HEK293 (cell line): ENCODE measurements at regions not wholly inside any gene's neighbourhood (a gene's known extent, or its start where the extent isn't known, plus 50 kb on each side); places are given as distances from the start of the nearest gene placed in this dataset.
A peak's percentile ranks its signal among the peaks of the same experiment; 100 is the strongest.

Experiments
- AEBP2 ChIP-seq: fragments of 450-650 bp; formaldehyde crosslinking; IDR thresholded peaks from 2 replicates; pipeline ENCODE4 v1.5.1; 2016; ENCODE audit warnings: missing biosample characterization, missing genetic modification characterization, borderline replicate concordance
- ATF2 ChIP-seq: fragments of 450-650 bp; formaldehyde crosslinking; IDR thresholded peaks from 2 replicates; pipeline ENCODE4 v1.5.1; 2016; ENCODE audit warnings: missing biosample characterization, missing genetic modification characterization, low read depth
- GFI1B ChIP-seq: fragments of 450-650 bp; formaldehyde crosslinking; IDR thresholded peaks from 2 replicates; pipeline ENCODE4 v1.5.1; 2016; ENCODE audit warnings: missing biosample characterization, missing genetic modification characterization
- PRDM1 ChIP-seq: fragments of 450-650 bp; formaldehyde crosslinking; IDR thresholded peaks from 2 replicates; pipeline ENCODE4; 2016; ENCODE audit warnings: missing biosample characterization, missing genetic modification characterization
- SCRT1 ChIP-seq: fragments of 450-650 bp; formaldehyde crosslinking; IDR thresholded peaks from 2 replicates; pipeline ENCODE4 v1.5.1; 2016; ENCODE audit warnings: missing biosample characterization, missing genetic modification characterization, borderline replicate concordance
- TRIM28 ChIP-seq: IDR thresholded peaks from 2 replicates; pipeline ENCODE4 v1.6.1; 2011; ENCODE audit warnings: low read length, control low read depth, borderline replicate concordance
- ZBTB7A ChIP-seq: fragments of 450-650 bp; formaldehyde crosslinking; IDR thresholded peaks from 2 replicates; pipeline ENCODE4 v1.5.1; 2016; ENCODE audit warnings: low read depth, missing biosample characterization, missing genetic modification characterization
- ZIC2 ChIP-seq: fragments of 450-650 bp; formaldehyde crosslinking; IDR thresholded peaks from 2 replicates; pipeline ENCODE4 v1.5.1; 2016; ENCODE audit warnings: missing biosample characterization, missing genetic modification characterization
- ZNF132 ChIP-seq: fragments of 450-650 bp; formaldehyde crosslinking; IDR thresholded peaks from 2 replicates; pipeline ENCODE4 v1.5.1; 2017; ENCODE audit warnings: missing biosample characterization, missing genetic modification characterization, borderline replicate concordance
- ZNF175 ChIP-seq: fragments of 450-650 bp; formaldehyde crosslinking; IDR thresholded peaks from 2 replicates; pipeline ENCODE4 v1.5.1; 2016; ENCODE audit warnings: missing biosample characterization, missing genetic modification characterization
- ZNF248 ChIP-seq: fragments of 450-650 bp; formaldehyde crosslinking; IDR thresholded peaks from 2 replicates; pipeline ENCODE4 v1.5.1; 2017; ENCODE audit warnings: missing biosample characterization, missing genetic modification characterization
- ZNF266 ChIP-seq: fragments of 450-650 bp; formaldehyde crosslinking; IDR thresholded peaks from 2 replicates; pipeline ENCODE4 v1.5.1; 2016; ENCODE audit warnings: missing biosample characterization, missing genetic modification characterization, low read depth
- ZNF280D ChIP-seq: fragments of 450-650 bp; formaldehyde crosslinking; IDR thresholded peaks from 2 replicates; pipeline ENCODE4 v1.5.1; 2016; ENCODE audit warnings: missing biosample characterization, missing genetic modification characterization
- ZNF292 ChIP-seq: fragments of 450-650 bp; formaldehyde crosslinking; IDR thresholded peaks from 2 replicates; pipeline ENCODE4 v1.5.1; 2016; ENCODE audit warnings: low read depth, missing biosample characterization, missing genetic modification characterization, borderline replicate concordance
- ZNF366 ChIP-seq: fragments of 450-650 bp; formaldehyde crosslinking; conservative IDR thresholded peaks from 2 replicates; pipeline ENCODE4 v1.5.1; 2016; ENCODE audit warnings: missing biosample characterization, missing genetic modification characterization
- ZNF394 ChIP-seq: fragments of 450-650 bp; formaldehyde crosslinking; IDR thresholded peaks from 2 replicates; pipeline ENCODE4 v1.5.1; 2016; ENCODE audit warnings: missing biosample characterization, missing genetic modification characterization, mild to moderate bottlenecking, moderate library complexity, borderline replicate concordance
- ZNF549 ChIP-seq: fragments of 450-650 bp; IDR thresholded peaks from 2 replicates; pipeline ENCODE4 v1.5.1; 2018; ENCODE audit warnings: missing biosample characterization, missing genetic modification characterization, mild to moderate bottlenecking, inconsistent platforms, moderate library complexity
- ZNF580 ChIP-seq: fragments of 450-650 bp; formaldehyde crosslinking; IDR thresholded peaks from 2 replicates; pipeline ENCODE4 v1.5.1; 2016; ENCODE audit warnings: missing biosample characterization, missing genetic modification characterization
- ZNF624 ChIP-seq: fragments of 450-650 bp; formaldehyde crosslinking; IDR thresholded peaks from 2 replicates; pipeline ENCODE4 v1.5.1; 2017; ENCODE audit warnings: missing biosample characterization, missing genetic modification characterization
- ZSCAN23 ChIP-seq: fragments of 450-650 bp; formaldehyde crosslinking; IDR thresholded peaks from 2 replicates; pipeline ENCODE4 v1.5.1; 2016; ENCODE audit warnings: missing biosample characterization, missing genetic modification characterization
- TF ChIP-seq, protein P1 (sequence below): fragments of 450-650 bp; formaldehyde crosslinking; IDR thresholded peaks from 2 replicates; pipeline ENCODE4 v1.5.1; 2016; ENCODE audit warnings: missing biosample characterization, missing genetic modification characterization
- TF ChIP-seq, protein P2 (sequence below): fragments of 450-650 bp; formaldehyde crosslinking; IDR thresholded peaks from 2 replicates; pipeline ENCODE4 v1.5.1; 2016; ENCODE audit warnings: missing biosample characterization, missing genetic modification characterization, borderline replicate concordance
- TF ChIP-seq, protein P3 (sequence below): fragments of 450-650 bp; IDR thresholded peaks from 2 replicates; pipeline ENCODE4 v1.5.1; 2018; ENCODE audit warnings: missing biosample characterization, missing genetic modification characterization

DNA sequence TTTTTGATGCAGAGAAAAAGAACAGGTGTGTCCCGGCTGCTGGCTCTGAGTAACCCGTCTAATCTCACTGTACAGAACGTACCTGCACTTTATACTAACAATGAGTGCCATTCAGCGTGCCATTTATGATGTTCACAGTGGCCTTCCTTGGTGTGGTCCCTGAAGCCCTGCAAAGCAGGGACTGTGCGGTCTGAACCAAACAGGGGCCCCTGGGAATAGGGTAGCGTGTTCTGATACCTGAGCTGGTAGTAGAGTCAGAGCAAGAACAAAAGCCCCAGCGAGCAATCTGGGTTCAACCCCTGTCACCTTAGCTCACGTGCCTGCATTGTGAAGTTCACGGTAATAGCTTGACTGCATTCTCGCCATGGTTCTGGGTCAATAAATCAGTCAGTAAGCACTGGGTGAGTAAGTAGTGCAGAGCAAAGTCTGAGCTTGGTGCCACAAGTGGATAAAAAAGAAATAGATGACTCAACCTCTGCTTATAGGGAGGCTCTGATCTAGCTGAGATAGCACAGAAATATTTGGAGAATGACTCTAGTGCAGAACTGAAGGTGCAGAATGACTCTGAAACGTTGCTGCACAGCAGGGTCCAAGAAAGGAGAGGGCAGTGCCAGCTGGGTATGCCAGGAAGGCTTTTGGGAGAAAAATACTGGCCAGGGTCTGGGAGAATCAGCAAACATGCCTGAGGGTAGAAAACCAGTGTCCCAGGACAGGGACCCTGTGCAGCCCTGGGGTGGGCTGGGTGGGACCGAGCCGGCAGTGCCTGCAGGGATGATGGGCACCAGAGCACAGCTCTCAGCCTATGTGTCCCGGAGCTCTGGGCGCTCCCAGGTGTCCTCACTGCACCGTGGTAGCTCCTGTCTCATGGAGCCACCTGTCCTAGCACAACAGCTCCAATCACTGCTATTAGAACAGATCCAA is 125.9 kb downstream of the RHOU start (continued):
- TF ChIP-seq AEBP2 (tag by site-specific recombination), result no peak
- TF ChIP-seq ZNF624, result no peak
- no peak for TF ChIP-seq ZNF248 (tag by site-specific recombination)
- TF ChIP-seq ZSCAN23 (tag by site-specific recombination), result peak; percentile 89
- TF ChIP-seq PRDM1 (tag by site-specific recombination), result peak; percentile 55
- peak; percentile 95 for TF ChIP-seq GFI1B (tag by site-specific recombination)
- TF ChIP-seq ZNF175 (tag by site-specific recombination), result no peak
- TF ChIP-seq ZNF549 (tag by site-specific recombination), result no peak
- TF ChIP-seq SCRT1 (tag by site-specific recombination), result peak; percentile 95
- no peak for TF ChIP-seq ZNF266 (tag by site-specific recombination)
- TF ChIP-seq, protein P1, sequence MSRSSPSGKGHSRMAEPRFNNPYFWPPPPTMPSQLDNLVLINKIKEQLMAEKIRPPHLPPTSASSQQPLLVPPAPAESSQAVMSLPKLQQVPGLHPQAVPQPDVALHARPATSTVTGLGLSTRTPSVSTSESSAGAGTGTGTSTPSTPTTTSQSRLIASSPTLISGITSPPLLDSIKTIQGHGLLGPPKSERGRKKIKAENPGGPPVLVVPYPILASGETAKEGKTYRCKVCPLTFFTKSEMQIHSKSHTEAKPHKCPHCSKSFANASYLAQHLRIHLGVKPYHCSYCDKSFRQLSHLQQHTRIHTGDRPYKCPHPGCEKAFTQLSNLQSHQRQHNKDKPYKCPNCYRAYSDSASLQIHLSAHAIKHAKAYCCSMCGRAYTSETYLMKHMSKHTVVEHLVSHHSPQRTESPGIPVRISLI (tag by site-specific recombination), result peak; percentile 99
- no peak for TF ChIP-seq ZNF280D
- TF ChIP-seq ATF2 (tag by site-specific recombination), result peak; percentile 49; the same call in 1 of the 2 replicates
- TF ChIP-seq, protein P2, sequence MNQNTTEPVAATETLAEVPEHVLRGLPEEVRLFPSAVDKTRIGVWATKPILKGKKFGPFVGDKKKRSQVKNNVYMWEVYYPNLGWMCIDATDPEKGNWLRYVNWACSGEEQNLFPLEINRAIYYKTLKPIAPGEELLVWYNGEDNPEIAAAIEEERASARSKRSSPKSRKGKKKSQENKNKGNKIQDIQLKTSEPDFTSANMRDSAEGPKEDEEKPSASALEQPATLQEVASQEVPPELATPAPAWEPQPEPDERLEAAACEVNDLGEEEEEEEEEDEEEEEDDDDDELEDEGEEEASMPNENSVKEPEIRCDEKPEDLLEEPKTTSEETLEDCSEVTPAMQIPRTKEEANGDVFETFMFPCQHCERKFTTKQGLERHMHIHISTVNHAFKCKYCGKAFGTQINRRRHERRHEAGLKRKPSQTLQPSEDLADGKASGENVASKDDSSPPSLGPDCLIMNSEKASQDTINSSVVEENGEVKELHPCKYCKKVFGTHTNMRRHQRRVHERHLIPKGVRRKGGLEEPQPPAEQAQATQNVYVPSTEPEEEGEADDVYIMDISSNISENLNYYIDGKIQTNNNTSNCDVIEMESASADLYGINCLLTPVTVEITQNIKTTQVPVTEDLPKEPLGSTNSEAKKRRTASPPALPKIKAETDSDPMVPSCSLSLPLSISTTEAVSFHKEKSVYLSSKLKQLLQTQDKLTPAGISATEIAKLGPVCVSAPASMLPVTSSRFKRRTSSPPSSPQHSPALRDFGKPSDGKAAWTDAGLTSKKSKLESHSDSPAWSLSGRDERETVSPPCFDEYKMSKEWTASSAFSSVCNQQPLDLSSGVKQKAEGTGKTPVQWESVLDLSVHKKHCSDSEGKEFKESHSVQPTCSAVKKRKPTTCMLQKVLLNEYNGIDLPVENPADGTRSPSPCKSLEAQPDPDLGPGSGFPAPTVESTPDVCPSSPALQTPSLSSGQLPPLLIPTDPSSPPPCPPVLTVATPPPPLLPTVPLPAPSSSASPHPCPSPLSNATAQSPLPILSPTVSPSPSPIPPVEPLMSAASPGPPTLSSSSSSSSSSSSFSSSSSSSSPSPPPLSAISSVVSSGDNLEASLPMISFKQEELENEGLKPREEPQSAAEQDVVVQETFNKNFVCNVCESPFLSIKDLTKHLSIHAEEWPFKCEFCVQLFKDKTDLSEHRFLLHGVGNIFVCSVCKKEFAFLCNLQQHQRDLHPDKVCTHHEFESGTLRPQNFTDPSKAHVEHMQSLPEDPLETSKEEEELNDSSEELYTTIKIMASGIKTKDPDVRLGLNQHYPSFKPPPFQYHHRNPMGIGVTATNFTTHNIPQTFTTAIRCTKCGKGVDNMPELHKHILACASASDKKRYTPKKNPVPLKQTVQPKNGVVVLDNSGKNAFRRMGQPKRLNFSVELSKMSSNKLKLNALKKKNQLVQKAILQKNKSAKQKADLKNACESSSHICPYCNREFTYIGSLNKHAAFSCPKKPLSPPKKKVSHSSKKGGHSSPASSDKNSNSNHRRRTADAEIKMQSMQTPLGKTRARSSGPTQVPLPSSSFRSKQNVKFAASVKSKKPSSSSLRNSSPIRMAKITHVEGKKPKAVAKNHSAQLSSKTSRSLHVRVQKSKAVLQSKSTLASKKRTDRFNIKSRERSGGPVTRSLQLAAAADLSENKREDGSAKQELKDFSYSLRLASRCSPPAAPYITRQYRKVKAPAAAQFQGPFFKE, result no peak
- TF ChIP-seq, protein P3, sequence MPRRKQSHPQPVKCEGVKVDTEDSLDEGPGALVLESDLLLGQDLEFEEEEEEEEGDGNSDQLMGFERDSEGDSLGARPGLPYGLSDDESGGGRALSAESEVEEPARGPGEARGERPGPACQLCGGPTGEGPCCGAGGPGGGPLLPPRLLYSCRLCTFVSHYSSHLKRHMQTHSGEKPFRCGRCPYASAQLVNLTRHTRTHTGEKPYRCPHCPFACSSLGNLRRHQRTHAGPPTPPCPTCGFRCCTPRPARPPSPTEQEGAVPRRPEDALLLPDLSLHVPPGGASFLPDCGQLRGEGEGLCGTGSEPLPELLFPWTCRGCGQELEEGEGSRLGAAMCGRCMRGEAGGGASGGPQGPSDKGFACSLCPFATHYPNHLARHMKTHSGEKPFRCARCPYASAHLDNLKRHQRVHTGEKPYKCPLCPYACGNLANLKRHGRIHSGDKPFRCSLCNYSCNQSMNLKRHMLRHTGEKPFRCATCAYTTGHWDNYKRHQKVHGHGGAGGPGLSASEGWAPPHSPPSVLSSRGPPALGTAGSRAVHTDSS (tag by site-specific recombination), result no peak
- TF ChIP-seq ZNF292, result no peak
- TF ChIP-seq ZBTB7A (tag by site-specific recombination), result no peak
- peak; percentile 95 for TF ChIP-seq ZNF366 (tag by site-specific recombination)
- no peak for TF ChIP-seq ZNF580
- peak; percentile 70; the same call in 1 of the 2 replicates for TF ChIP-seq ZNF394 (tag by site-specific recombination)
- peak; percentile 68; the same call in 1 of the 2 replicates for TF ChIP-seq ZIC2
- peak; percentile 85 for TF ChIP-seq TRIM28
- TF ChIP-seq ZNF132 (tag by site-specific recombination), result no peak
